ENCODE measurements at regions not wholly inside any gene's neighbourhood (a gene's known extent, or its start where the extent isn't known, plus 50 kb on each side); places are given as distances from the start of the nearest gene placed in this dataset.

DNA sequence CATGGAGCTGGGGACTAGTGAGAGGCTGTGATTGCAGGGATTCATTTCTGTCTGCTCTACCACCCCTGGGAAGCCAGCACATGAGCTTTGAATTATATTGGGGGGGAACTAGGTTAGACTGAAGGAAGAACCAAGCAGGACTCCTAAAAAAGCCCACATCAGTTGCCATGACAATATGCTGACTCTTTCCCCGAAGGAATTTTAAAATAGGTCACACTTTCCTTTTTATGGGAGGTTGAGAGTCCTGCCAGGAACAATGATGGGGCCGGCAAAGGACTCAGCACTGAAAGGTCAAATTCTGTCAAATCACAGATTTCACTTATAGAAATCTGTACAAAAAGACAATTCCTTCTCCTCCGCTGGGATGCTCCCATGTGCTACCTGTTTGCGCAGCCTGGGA lies 130.8 kb downstream of the ZNF621 start:
- DNase-seq (ENCODE audit: low read depth), result no peak
- TF ChIP-seq, protein P1, sequence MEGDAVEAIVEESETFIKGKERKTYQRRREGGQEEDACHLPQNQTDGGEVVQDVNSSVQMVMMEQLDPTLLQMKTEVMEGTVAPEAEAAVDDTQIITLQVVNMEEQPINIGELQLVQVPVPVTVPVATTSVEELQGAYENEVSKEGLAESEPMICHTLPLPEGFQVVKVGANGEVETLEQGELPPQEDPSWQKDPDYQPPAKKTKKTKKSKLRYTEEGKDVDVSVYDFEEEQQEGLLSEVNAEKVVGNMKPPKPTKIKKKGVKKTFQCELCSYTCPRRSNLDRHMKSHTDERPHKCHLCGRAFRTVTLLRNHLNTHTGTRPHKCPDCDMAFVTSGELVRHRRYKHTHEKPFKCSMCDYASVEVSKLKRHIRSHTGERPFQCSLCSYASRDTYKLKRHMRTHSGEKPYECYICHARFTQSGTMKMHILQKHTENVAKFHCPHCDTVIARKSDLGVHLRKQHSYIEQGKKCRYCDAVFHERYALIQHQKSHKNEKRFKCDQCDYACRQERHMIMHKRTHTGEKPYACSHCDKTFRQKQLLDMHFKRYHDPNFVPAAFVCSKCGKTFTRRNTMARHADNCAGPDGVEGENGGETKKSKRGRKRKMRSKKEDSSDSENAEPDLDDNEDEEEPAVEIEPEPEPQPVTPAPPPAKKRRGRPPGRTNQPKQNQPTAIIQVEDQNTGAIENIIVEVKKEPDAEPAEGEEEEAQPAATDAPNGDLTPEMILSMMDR (conservative IDR thresholded peaks at IDR 0.05; ENCODE audit: low read length), result no peak
- H3K4me3 ChIP-seq (ENCODE audit: low read length), result no peak overlapping the region

DNA sequence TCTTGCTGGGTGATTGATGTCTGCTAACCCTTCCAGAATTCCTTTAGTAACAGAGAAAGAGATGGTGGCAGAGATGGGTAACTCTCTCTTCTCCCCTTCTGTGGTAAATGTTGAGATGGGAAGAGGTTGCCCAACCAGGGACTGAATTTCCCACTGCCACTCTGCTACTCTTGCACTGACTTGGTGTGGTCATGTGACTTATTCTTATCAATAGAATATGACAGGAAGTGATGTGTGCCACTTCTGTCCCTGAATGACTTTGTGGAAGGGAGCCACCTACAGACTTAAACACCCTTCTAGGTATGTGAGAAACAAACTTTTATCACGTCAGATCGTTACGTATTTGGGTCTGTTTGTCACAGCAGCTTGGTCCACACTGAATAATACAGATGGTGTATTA lies 132.9 kb downstream of the ZNF621 start:
- TF ChIP-seq, protein P1 (conservative IDR thresholded peaks at IDR 0.05; ENCODE audit: low read length), result no peak
- DNase-seq (ENCODE audit: low read depth), result no peak
- H3K4me3 ChIP-seq (ENCODE audit: low read length), result no peak overlapping the region

DNA sequence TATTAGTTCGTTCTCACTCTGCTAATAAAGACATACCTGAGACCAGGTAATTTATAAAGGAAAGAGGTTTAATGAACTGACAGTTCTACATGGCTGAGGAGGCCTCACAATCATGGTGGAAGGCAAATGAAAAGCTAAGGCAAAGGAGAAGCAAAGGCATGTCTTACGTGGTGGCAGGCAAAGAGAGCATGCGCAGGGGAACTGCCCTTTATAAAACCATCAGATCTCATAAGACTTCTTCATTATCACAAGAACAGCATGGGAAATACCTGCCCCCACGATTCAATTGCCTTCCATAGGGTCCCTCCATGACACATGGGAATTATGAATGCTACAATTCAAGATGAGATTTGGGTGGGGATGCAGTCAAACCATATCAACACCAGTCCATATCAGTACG lies 133.5 kb downstream of the ZNF621 start:
- no peak overlapping the region for H3K4me3 ChIP-seq (ENCODE audit: low read length)
- no peak for DNase-seq (ENCODE audit: low read depth)
- TF ChIP-seq, protein P1 (conservative IDR thresholded peaks at IDR 0.05; ENCODE audit: low read length), result no peak

DNA sequence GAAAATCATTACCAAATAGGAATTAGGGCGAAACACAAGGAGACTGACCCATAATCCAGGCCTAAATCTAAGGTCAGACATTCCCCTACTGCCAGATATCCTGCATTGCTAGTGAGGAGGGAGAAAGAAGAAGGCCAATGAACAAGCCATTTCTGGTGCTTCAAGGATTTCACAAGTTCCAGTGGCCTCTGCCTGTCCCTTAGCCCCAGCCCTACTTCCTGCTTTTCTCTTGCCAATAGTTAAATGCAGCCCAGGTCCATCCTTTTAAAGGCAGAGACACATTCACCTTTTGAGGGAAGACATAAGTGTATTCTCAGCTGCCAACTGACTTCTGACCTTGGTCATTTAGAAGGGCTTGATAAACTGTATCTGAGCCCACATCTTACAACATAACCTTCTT lies 135.8 kb downstream of the ZNF621 start:
- no peak overlapping the region for H3K4me3 ChIP-seq (ENCODE audit: low read length)
- TF ChIP-seq, protein P1 (conservative IDR thresholded peaks at IDR 0.05; ENCODE audit: low read length), result no peak
- DNase-seq (ENCODE audit: low read depth), result no peak

DNA sequence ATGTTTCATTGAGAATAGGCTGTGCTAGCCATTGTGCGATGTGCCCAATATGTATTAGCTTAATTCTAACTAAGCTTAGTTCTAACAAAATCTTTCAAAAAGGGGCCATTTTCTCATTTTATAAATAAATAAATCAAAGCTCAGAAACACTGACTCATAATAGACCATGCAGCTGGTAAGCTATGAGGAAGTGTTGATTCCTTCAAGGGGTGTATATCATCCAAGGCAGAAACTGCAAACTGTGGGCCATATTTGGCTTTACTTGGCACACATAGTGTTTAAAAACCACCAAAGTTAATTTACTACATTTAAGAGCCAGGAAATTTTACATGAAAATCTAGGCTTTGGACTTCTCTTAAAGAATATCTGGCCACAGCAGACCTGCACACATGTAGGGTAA lies 136.5 kb downstream of the ZNF621 start:
- H3K4me3 ChIP-seq (ENCODE audit: low read length), result no peak overlapping the region
- DNase-seq (ENCODE audit: low read depth), result no peak
- TF ChIP-seq, protein P1 (conservative IDR thresholded peaks at IDR 0.05; ENCODE audit: low read length), result no peak

DNA sequence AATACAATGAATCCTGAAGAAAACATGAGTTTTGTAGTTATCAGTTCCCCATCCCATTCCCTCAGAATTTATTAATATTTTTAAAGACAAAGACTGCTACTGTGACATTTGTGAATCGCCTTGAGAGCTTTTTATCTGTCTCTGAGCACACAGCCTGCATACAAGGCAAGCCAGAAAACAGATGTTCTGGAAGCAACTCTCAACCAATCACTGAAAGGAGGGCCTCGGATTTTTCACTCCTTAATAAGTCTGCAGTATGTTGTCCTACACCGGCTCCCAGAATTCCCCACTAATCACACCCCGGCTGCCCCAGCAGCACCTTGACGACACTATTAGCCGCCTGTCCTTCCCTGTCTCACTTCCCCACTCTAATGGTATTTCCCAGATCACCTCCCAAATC lies 138.5 kb downstream of the ZNF621 start:
- TF ChIP-seq, protein P1 (conservative IDR thresholded peaks at IDR 0.05; ENCODE audit: low read length), result no peak
- no peak for DNase-seq (ENCODE audit: low read depth)

DNA sequence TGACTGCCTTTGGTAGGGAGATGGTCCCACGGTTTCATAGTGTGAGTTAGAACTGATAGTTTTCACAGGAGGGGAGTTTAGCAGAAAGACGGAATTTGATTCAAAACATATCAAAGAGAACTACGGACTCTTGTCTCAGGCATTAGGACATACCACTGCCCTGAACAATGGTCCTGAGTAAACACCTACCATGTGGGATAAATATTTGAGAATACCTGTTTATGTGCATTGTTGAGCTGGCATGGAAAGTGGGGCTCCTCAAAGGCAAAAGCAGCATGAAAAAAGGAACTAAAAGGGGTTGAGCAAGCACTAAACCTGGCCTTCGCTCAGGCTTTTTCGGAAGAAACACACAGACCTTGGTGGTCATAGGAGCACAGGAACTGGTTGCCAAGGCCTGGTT lies 144.4 kb downstream of the ZNF621 start:
- H3K4me3 ChIP-seq (ENCODE audit: low read length), result no peak overlapping the region
- TF ChIP-seq, protein P1 (conservative IDR thresholded peaks at IDR 0.05; ENCODE audit: low read length), result no peak
- no peak for DNase-seq (ENCODE audit: low read depth)

More for the DNA sequence above, 138.5 kb downstream of the ZNF621 start:
- no peak overlapping the region for H3K4me3 ChIP-seq (ENCODE audit: low read length)

Data from AG10803 (cell line).